Liver (tissue), 3 donors: ENCODE measurements at regions not wholly inside any gene's neighbourhood (a gene's known extent, or its start where the extent isn't known, plus 50 kb on each side); places are given as distances from the start of the nearest gene placed in this dataset.

Experiments
- ATF3 ChIP-seq: IDR thresholded peaks from 2 replicates; pipeline ENCODE4 v1.6.1; 2016; ENCODE audit warnings: antibody characterized with exemption
- CTCF ChIP-seq: fragments of 150-350 bp; IDR thresholded peaks from 2 replicates; pipeline ENCODE4 v1.5.1; 2017; ENCODE audit warnings: improper control_type of control experiment, low read depth, low read length; ENCODE audit not compliant: missing input control
- EGR1 ChIP-seq, 2 donors: IDR thresholded peaks; 2 replicates each; pipeline ENCODE4 v1.6.1; 2016 to 2018; ENCODE audit warnings: antibody characterized with exemption in 2 of 2, low read depth in 2 of 2
- FOXA1 ChIP-seq: IDR thresholded peaks from 2 replicates; pipeline ENCODE4 v1.6.1; 2016; ENCODE audit warnings: antibody characterized with exemption
- GABPA ChIP-seq, 2 donors: IDR thresholded peaks in 1 of 2; conservative IDR thresholded peaks in 1 of 2; 2 replicates each; pipeline ENCODE4 v1.6.1; 2016; ENCODE audit warnings: antibody characterized with exemption in 2 of 2, mild to moderate bottlenecking in 1 of 2, moderate library complexity in 1 of 2
- HNF4A ChIP-seq, 2 donors: conservative IDR thresholded peaks; 2 replicates each; pipeline ENCODE4 v1.6.1; 2016; ENCODE audit warnings: antibody characterized with exemption in 2 of 2, mild to moderate bottlenecking in 2 of 2
- JUND ChIP-seq, 2 donors: IDR thresholded peaks; 2 replicates each; pipeline ENCODE4 v1.6.1; 2016; ENCODE audit warnings: antibody characterized with exemption in 2 of 2
- TAF1 ChIP-seq: conservative IDR thresholded peaks from 2 replicates; pipeline ENCODE4 v1.6.1; 2016; ENCODE audit warnings: antibody characterized with exemption, mild to moderate bottlenecking
- YY1 ChIP-seq: IDR thresholded peaks from 2 replicates; pipeline ENCODE4 v1.6.1; 2016; ENCODE audit warnings: antibody characterized with exemption, mild to moderate bottlenecking
- donor health status: healthy.
- donor health status: healthy.

- no peak for TF ChIP-seq EGR1 (IDR thresholded peaks at IDR 0.05; ENCODE audit: low read depth in 2 of 2)
- TF ChIP-seq JUND (IDR thresholded peaks at IDR 0.05): no peak
- no peak for TF ChIP-seq CTCF
- no peak for TF ChIP-seq ATF3
- no peak for TF ChIP-seq FOXA1
- TF ChIP-seq HNF4A (conservative IDR thresholded peaks at IDR 0.05): no peak
- no peak for TF ChIP-seq GABPA (IDR thresholded peaks at IDR 0.05 in 1 of 2, conservative IDR thresholded peaks at IDR 0.05 in 1 of 2)
- no peak for TF ChIP-seq YY1
- TF ChIP-seq TAF1: no peak
These were observed 58.0 kb upstream of the TMEM33 start for GRCh38 chr4:41877020-41877796.
